Transverse colon (tissue), 4 donors: ENCODE measurements at regions not wholly inside any gene's neighbourhood (a gene's known extent, or its start where the extent isn't known, plus 50 kb on each side); places are given as distances from the start of the nearest gene placed in this dataset.

ENCODE experiments used
- DNase-seq: peaks from one replicate; pipeline ENCODE4 v3.0.0-alpha.2; 2019
- H3K27ac ChIP-seq, 4 donors: fragments of 200-600 bp; sonication (generic); 2 replicates each; pipeline ENCODE4 v1.5.1; 2016 to 2018; ENCODE audit warnings: inconsistent platforms in 4 of 4
- H3K27me3 ChIP-seq: fragments of 200-600 bp; sonication (generic); 2 replicates; pipeline ENCODE4 v1.5.1; 2017; ENCODE audit warnings: inconsistent platforms
- H3K36me3 ChIP-seq, 4 donors: fragments of 200-600 bp; sonication (generic); 2 replicates each; pipeline ENCODE4 v1.5.1; 2017 to 2019; ENCODE audit warnings: inconsistent platforms in 4 of 4
- H3K4me1 ChIP-seq, 4 donors: fragments of 200-600 bp; sonication (generic); 2 replicates each; pipeline ENCODE4 v1.5.1; 2017 to 2020; ENCODE audit warnings: inconsistent platforms in 4 of 4
- H3K4me3 ChIP-seq, 4 donors: fragments of 200-600 bp; sonication (generic); 1 replicate in 1 of 4; 2 replicates in 3 of 4; pipeline versions ENCODE4 v1.5.1 to v1.6.1; 2017 to 2019; ENCODE audit warnings: inconsistent platforms in 4 of 4
- H3K9me3 ChIP-seq, 2 donors: fragments of 200-600 bp; sonication (generic); 2 replicates each; pipeline ENCODE4 v1.5.1; 2017 to 2019; ENCODE audit warnings: inconsistent platforms in 2 of 2
- EP300 ChIP-seq: sonication (generic); formaldehyde crosslinking; IDR thresholded peaks from one replicate; pipeline ENCODE4 v1.6.1; 2017; ENCODE audit warnings: antibody characterized with exemption, low read depth
- POLR2A ChIP-seq: fragments of 450-650 bp; IDR thresholded peaks from one replicate; pipeline ENCODE4 v1.6.1; 2016; ENCODE audit warnings: antibody characterized with exemption, mild to moderate bottlenecking, moderate library complexity
- POLR2AphosphoS5 ChIP-seq, 3 donors: sonication (generic); formaldehyde crosslinking; IDR thresholded peaks; one replicate each; pipeline ENCODE4 v1.6.1; 2016; ENCODE audit warnings: antibody characterized with exemption in 3 of 3
- WGBS, 2 donors: methylation state at CpG; one replicate each; pipeline ENCODE4 v1.1.5; 2018; ENCODE audit warnings: low coverage in 1 of 2; 5-methylcytosine and 5-hydroxymethylcytosine counted together
- in situ Hi-C, 4 donors: fragments of 200-750 bp; cut with MboI; loops; one replicate each; pipeline versions ENCODE4 v1.15.0 to v1.15.1; 2017; ENCODE audit warnings: low sequenced_read_pairs in 3 of 4, low pct_ligation_motif_present in 1 of 4, low pct_unique_long_range_greater_than_20kb in 1 of 4
- intact Hi-C: fragments of 100-400 bp; cut with DNase I; formaldehyde crosslinking; loops from one replicate; pipeline ENCODE4 v1.15.1; 2023; ENCODE audit warnings: low total_unique reads
- TF ChIP-seq, protein P1 (sequence below), 5 experiments: fragments of 200-600 bp in 3 of 5; fragments of 450-650 bp in 2 of 5; sonication (generic) in 3 of 5; IDR thresholded peaks; 1 replicate in 2 of 5; 2 replicates in 3 of 5; pipeline ENCODE4 v1.5.1; 2016 to 2017; ENCODE audit warnings: antibody characterized with exemption in 5 of 5, inconsistent platforms in 3 of 5, mild to moderate bottlenecking in 2 of 5, moderate library complexity in 1 of 5

DNA sequence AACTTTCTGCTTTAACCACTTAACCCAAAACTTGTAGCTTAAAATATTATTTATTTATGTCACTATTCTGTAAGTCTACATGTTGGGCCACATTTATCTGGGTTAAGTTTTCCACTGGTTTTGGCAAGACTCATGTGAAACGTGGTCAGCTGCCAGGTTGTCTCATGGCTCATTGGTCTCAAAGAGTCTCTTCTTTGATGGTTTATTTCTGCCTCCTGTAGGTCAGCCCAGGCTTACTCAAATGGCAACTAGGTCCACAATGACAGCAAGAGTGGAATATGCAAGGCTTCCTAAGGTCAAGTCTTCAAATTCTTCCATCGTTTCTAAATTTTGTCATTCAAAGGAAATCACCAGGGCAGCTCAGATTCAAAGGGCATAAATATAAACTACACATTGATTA, 828.7 kb downstream of the PCDH7 start:
- H3K27me3 ChIP-seq = no peaks in the 10 kb centered on the region
- WGBS, 2 donors = 52 to 67% methylated on average over 1 to 2 of the region's 2 CpGs
- H3K27ac ChIP-seq = no peak overlapping the region
- no peak overlapping the region for H3K4me3 ChIP-seq
- DNase-seq = no peak
- H3K36me3 ChIP-seq = no peaks in the 10 kb centered on the region
- in situ Hi-C loops (no loop called here), intact Hi-C loops (no loop called here)
- no peaks in the 10 kb centered on the region for H3K9me3 ChIP-seq
- no peak for TF ChIP-seq EP300
- TF ChIP-seq, protein P1, sequence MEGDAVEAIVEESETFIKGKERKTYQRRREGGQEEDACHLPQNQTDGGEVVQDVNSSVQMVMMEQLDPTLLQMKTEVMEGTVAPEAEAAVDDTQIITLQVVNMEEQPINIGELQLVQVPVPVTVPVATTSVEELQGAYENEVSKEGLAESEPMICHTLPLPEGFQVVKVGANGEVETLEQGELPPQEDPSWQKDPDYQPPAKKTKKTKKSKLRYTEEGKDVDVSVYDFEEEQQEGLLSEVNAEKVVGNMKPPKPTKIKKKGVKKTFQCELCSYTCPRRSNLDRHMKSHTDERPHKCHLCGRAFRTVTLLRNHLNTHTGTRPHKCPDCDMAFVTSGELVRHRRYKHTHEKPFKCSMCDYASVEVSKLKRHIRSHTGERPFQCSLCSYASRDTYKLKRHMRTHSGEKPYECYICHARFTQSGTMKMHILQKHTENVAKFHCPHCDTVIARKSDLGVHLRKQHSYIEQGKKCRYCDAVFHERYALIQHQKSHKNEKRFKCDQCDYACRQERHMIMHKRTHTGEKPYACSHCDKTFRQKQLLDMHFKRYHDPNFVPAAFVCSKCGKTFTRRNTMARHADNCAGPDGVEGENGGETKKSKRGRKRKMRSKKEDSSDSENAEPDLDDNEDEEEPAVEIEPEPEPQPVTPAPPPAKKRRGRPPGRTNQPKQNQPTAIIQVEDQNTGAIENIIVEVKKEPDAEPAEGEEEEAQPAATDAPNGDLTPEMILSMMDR (IDR thresholded peaks at IDR 0.05) = no peak
- TF ChIP-seq POLR2A = no peak
- TF ChIP-seq POLR2AphosphoS5 (IDR thresholded peaks at IDR 0.05) = no peak
- no peaks in the 10 kb centered on the region for H3K4me1 ChIP-seq

DNA sequence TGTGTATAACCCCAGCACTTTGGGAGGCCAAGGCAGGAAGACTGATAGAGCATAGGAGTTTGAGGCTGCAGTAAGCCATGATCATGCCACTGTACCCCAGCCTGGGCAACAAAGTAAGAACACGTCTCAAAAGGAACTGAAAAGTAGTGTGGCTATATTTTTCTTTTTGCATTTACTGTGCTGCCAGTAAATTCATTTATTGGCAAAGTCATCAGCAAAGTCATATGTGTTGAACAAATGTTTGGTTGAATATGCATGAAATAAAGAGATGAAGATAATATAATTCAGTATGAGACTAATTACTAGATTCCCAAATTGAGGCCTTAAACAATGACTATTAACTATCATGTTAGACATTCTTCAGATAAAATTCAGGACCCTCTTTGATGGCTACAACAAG, 829.1 kb downstream of the PCDH7 start:
- in situ Hi-C loops (no loop called here), intact Hi-C loops (no loop called here)
- Histone ChIP-seq H3K27ac (no peak overlapping the region), H3K36me3 (no peaks in the 10 kb centered on the region), H3K9me3 (no peaks in the 10 kb centered on the region), H3K27me3 (no peaks in the 10 kb centered on the region), H3K4me3 (no peak overlapping the region), H3K4me1 (no peaks in the 10 kb centered on the region)
- DNase-seq = no peak
- TF ChIP-seq EP300 (no peak), POLR2A (no peak), POLR2AphosphoS5 (IDR thresholded peaks at IDR 0.05) (no peak)
- TF ChIP-seq, protein P1 (IDR thresholded peaks at IDR 0.05) = no peak
- WGBS, 2 donors = 88% methylated on average over 1 of the region's 1 CpG; no CpG with 5 or more reads in 1 of the 2 donors

DNA sequence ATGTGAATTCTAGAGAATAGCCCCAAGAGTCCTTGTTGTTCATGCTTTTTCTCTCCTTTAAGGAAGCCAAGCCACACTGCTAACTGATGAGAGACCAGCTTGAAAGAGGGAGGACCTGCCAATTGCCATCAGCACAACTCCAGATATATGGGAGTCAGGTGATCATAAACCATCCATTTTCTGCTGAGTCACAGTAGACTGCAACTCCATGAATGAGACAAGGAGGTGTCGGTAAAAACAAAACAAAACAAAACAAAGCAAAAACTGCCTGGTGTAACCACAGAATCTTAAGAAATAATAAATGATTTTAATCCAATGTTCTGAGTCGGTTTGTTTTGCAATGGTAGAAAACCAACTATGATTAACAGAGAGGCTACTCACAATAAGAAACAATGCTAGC, 837.3 kb downstream of the PCDH7 start:
- intact Hi-C loops = no loop called here
- WGBS, 2 donors = 70 to 78% methylated on average over 2 of the region's 2 CpGs
- no peaks in the 10 kb centered on the region for H3K4me1 ChIP-seq

DNA sequence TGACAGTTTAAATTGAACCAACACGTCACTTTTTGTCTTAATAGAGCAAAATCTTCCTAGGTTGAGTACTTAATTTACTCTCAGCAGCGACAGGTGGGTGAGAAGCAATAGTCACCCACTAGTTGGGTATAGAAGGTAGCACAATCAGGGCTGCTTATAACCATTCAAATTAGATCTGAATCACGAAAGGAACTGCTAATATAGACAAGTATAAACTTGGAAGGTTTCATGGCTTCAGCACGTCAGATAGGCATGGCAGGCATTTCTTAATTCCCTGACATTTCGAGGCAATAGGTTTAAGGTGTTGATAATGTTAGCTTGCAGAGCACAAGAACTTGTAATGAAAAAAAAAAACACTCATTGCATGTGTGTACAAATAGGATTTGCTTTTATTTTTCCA, 853.4 kb downstream of the PCDH7 start:
- intact Hi-C loops (no loop called here), in situ Hi-C loops (no loop called here)
- no peak overlapping the region for H3K4me3 ChIP-seq
- H3K36me3 ChIP-seq = no peaks in the 10 kb centered on the region
- no peaks in the 10 kb centered on the region for H3K4me1 ChIP-seq
- H3K9me3 ChIP-seq = no peaks in the 10 kb centered on the region
- 69 to 70% methylated on average over 5 of the region's 5 CpGs for WGBS, 2 donors
- no peak for TF ChIP-seq POLR2AphosphoS5 (IDR thresholded peaks at IDR 0.05)
- TF ChIP-seq, protein P1 (IDR thresholded peaks at IDR 0.05) = no peak
- TF ChIP-seq EP300 = no peak
- no peak for TF ChIP-seq POLR2A
- no peak overlapping the region for H3K27ac ChIP-seq
- no peak for DNase-seq
- no peaks in the 10 kb centered on the region for H3K27me3 ChIP-seq

More for the DNA sequence above, 837.3 kb downstream of the PCDH7 start:
- Histone ChIP-seq H3K4me3 (no peak overlapping the region), H3K27ac (no peak overlapping the region), H3K27me3 (no peaks in the 10 kb centered on the region), H3K36me3 (no peaks in the 10 kb centered on the region), H3K9me3 (no peaks in the 10 kb centered on the region)
- in situ Hi-C loops = no loop called here
- no peak for TF ChIP-seq POLR2AphosphoS5 (IDR thresholded peaks at IDR 0.05)
- no peak for TF ChIP-seq POLR2A
- DNase-seq = no peak

DNA sequence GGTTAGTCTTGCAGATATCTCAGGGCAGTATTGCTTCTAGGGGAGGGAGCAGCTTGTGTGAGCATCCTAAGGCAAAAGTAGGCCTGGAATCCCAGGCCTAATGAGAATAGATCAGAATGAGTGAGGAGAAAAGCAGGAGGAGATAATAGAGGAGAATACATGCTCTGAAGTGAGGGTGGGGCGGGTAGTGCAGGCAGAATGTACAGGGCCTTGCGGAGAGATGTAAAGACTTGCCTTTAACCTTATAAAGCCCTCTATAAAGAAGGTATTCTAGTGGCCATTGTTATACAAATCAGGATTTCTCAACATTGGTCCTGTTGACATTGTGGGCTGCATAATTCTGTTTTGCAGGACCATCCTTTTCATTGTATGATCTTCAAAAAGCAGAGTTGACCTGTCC, 855.3 kb downstream of the PCDH7 start:
- TF ChIP-seq EP300 = no peak
- TF ChIP-seq, protein P1 (IDR thresholded peaks at IDR 0.05) = no peak
- no peak for TF ChIP-seq POLR2A
- no peak for TF ChIP-seq POLR2AphosphoS5 (IDR thresholded peaks at IDR 0.05)
- Histone ChIP-seq H3K4me1 (no peaks in the 10 kb centered on the region), H3K36me3 (no peaks in the 10 kb centered on the region), H3K27me3 (no peaks in the 10 kb centered on the region), H3K9me3 (no peaks in the 10 kb centered on the region), H3K27ac (no peak overlapping the region), H3K4me3 (no peak overlapping the region)
- 76 to 83% methylated on average over 2 of the region's 2 CpGs for WGBS, 2 donors
- intact Hi-C loops = no loop called here
- no peak for DNase-seq
- in situ Hi-C loops = no loop called here
